ENCODE measurements at regions not wholly inside any gene's neighbourhood (a gene's known extent, or its start where the extent isn't known, plus 50 kb on each side); places are given as distances from the start of the nearest gene placed in this dataset.
"Not testable (repeated sequence)": the region's sequence is repeated elsewhere in the genome, so short reads cannot be mapped to it uniquely, and the experiment has no call there.

DNA sequence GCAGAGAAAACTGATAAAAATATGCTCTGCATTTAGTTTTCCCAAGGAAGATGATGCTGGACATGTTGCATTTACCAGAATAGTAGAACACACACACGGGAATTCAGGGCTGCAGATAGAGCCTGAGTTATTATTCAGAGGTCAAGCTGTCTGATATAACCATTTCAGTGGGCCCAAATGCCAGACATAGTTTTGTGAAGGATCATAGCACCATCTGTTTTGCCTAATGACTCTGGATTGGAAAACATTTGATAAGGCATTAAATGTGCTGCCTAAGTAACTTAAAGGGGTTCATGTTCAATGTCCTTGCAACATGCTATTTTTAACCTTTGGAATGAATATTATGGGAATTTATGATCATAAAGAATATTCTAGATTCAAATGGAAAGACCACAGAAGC is 666.2 kb downstream of the PRIM2 start:
- in situ Hi-C loops (cut with HindIII; ENCODE audit: extremely low pct_ligation_motif_present, low pct_unique_long_range_greater_than_20kb); H3K79me2 ChIP-seq (ENCODE audit: insufficient read depth, low read length); H3K36me3 ChIP-seq (replicated peaks in 1 of 2; ENCODE audit: control insufficient read depth in 1 of 2, insufficient read depth in 2 of 2, low read length in 2 of 2); H3K4me2 ChIP-seq (ENCODE audit: low read depth, low read length); H3K27me3 ChIP-seq (ENCODE audit: control insufficient read depth in 1 of 2, insufficient read depth in 2 of 2, low read length in 2 of 2); H2AFZ ChIP-seq (ENCODE audit: low read length); H3K9me3 ChIP-seq (ENCODE audit: low read length); POLR2A ChIA-PET; H3K4me1 ChIP-seq (ENCODE audit: insufficient read depth, low read length); CTCF ChIA-PET (ENCODE audit: low intra/inter-chr PET ratio, low total read pairs); ATAC-seq; DNase-seq (ENCODE audit: low spot score); FAIRE-seq; BruUV-seq (replicated peaks); H3K4me3 ChIP-seq (replicated peaks in 1 of 3; ENCODE audit: insufficient read depth in 1 of 3, low read depth in 2 of 3, low read length in 3 of 3); H3K9ac ChIP-seq (ENCODE audit: insufficient read depth, low read depth, low read length); H4K20me1 ChIP-seq (ENCODE audit: insufficient read depth, low read length); intact Hi-C loops (cut with micrococcal nuclease; ENCODE audit: unreplicated experiment); H3K27ac ChIP-seq (ENCODE audit: extremely low read length, insufficient read depth, low read length): not testable (repeated sequence)
- WGBS (ENCODE audit: low lambda C conversion rate) = 0% methylated on average over 1 of the region's 1 CpG

- H3K79me2 ChIP-seq (ENCODE audit: insufficient read depth, low read length); ATAC-seq; H3K4me2 ChIP-seq (ENCODE audit: low read depth, low read length); H3K36me3 ChIP-seq (replicated peaks in 1 of 2; ENCODE audit: control insufficient read depth in 1 of 2, insufficient read depth in 2 of 2, low read length in 2 of 2); H3K27ac ChIP-seq (ENCODE audit: extremely low read length, insufficient read depth, low read length); DNase-seq (ENCODE audit: low spot score); H3K4me3 ChIP-seq (replicated peaks in 1 of 3; ENCODE audit: insufficient read depth in 1 of 3, low read depth in 2 of 3, low read length in 3 of 3); H4K20me1 ChIP-seq (ENCODE audit: insufficient read depth, low read length); H3K27me3 ChIP-seq (ENCODE audit: control insufficient read depth in 1 of 2, insufficient read depth in 2 of 2, low read length in 2 of 2); H2AFZ ChIP-seq (ENCODE audit: low read length); FAIRE-seq; CTCF ChIA-PET (ENCODE audit: low intra/inter-chr PET ratio, low total read pairs); POLR2A ChIA-PET; H3K9me3 ChIP-seq (ENCODE audit: low read length); H3K4me1 ChIP-seq (ENCODE audit: insufficient read depth, low read length); H3K9ac ChIP-seq (ENCODE audit: insufficient read depth, low read depth, low read length); BruUV-seq (replicated peaks); in situ Hi-C loops (cut with HindIII; ENCODE audit: extremely low pct_ligation_motif_present, low pct_unique_long_range_greater_than_20kb); intact Hi-C loops (cut with micrococcal nuclease; ENCODE audit: unreplicated experiment): not testable (repeated sequence)
- WGBS (ENCODE audit: low lambda C conversion rate) = 2% methylated on average over 3 of the region's 3 CpGs
Measured at GRCh38 chr6:57984575-57984974, 667.1 kb downstream of the PRIM2 start.

DNA sequence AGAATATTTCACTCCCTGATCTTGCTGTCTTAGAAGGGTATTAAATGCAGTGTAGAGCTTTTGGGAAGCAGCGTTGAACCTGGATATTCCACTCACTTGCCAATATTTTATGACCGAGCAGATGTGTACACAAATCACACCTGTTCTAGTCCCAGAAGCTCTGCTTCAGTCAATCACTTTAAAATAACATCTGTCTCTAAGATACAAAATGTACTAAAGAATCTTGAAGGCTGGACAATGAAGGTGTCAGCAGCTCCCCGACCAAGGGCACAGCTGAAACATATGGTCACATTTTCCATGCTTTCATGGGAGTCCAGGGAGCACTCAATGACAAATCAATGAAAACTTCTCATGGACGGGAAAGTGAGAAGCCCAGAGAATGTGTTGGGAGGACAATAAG is 668.3 kb downstream of the PRIM2 start:
- H3K9me3 ChIP-seq (ENCODE audit: low read length); H3K79me2 ChIP-seq (ENCODE audit: insufficient read depth, low read length); H3K36me3 ChIP-seq (replicated peaks in 1 of 2; ENCODE audit: control insufficient read depth in 1 of 2, insufficient read depth in 2 of 2, low read length in 2 of 2); H3K27me3 ChIP-seq (ENCODE audit: control insufficient read depth in 1 of 2, insufficient read depth in 2 of 2, low read length in 2 of 2); H3K4me3 ChIP-seq (replicated peaks in 1 of 3; ENCODE audit: insufficient read depth in 1 of 3, low read depth in 2 of 3, low read length in 3 of 3); H4K20me1 ChIP-seq (ENCODE audit: insufficient read depth, low read length); in situ Hi-C loops (cut with HindIII; ENCODE audit: extremely low pct_ligation_motif_present, low pct_unique_long_range_greater_than_20kb); H3K9ac ChIP-seq (ENCODE audit: insufficient read depth, low read depth, low read length); H3K4me2 ChIP-seq (ENCODE audit: low read depth, low read length); BruUV-seq (replicated peaks); FAIRE-seq; H2AFZ ChIP-seq (ENCODE audit: low read length); CTCF ChIA-PET (ENCODE audit: low intra/inter-chr PET ratio, low total read pairs); H3K4me1 ChIP-seq (ENCODE audit: insufficient read depth, low read length); POLR2A ChIA-PET; intact Hi-C loops (cut with micrococcal nuclease; ENCODE audit: unreplicated experiment); DNase-seq (ENCODE audit: low spot score); H3K27ac ChIP-seq (ENCODE audit: extremely low read length, insufficient read depth, low read length); ATAC-seq: not testable (repeated sequence)
- 20% methylated on average over 4 of the region's 4 CpGs for WGBS (ENCODE audit: low lambda C conversion rate)

DNA sequence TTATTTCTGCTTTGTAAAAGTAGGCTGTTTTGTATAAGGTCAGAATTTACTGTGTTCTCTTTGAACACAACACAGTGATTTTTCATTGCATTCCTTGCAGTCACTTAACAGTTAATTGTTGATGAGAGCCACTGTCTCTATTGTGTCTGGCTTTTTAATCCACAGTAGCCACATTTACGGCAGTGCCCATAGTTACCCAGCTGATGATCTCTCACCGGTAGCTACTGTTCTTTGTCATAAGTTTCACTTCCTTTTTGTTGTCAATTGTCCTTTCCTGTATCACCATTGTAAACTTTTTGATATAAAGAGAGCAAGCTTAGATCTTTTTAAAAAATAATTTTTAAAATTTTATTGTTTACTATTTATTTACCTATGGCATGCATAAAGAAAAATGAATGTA is 669.2 kb downstream of the PRIM2 start:
- H2AFZ ChIP-seq (ENCODE audit: low read length); H3K9me3 ChIP-seq (ENCODE audit: low read length); H3K9ac ChIP-seq (ENCODE audit: insufficient read depth, low read depth, low read length); FAIRE-seq; in situ Hi-C loops (cut with HindIII; ENCODE audit: extremely low pct_ligation_motif_present, low pct_unique_long_range_greater_than_20kb); H3K27me3 ChIP-seq (ENCODE audit: control insufficient read depth in 1 of 2, insufficient read depth in 2 of 2, low read length in 2 of 2); POLR2A ChIA-PET; CTCF ChIA-PET (ENCODE audit: low intra/inter-chr PET ratio, low total read pairs); BruUV-seq (replicated peaks); H3K4me2 ChIP-seq (ENCODE audit: low read depth, low read length); intact Hi-C loops (cut with micrococcal nuclease; ENCODE audit: unreplicated experiment); DNase-seq (ENCODE audit: low spot score); H3K4me1 ChIP-seq (ENCODE audit: insufficient read depth, low read length); H3K79me2 ChIP-seq (ENCODE audit: insufficient read depth, low read length); H3K27ac ChIP-seq (ENCODE audit: extremely low read length, insufficient read depth, low read length); H3K36me3 ChIP-seq (replicated peaks in 1 of 2; ENCODE audit: control insufficient read depth in 1 of 2, insufficient read depth in 2 of 2, low read length in 2 of 2); H4K20me1 ChIP-seq (ENCODE audit: insufficient read depth, low read length); ATAC-seq; H3K4me3 ChIP-seq (replicated peaks in 1 of 3; ENCODE audit: insufficient read depth in 1 of 3, low read depth in 2 of 3, low read length in 3 of 3): not testable (repeated sequence)
- WGBS (ENCODE audit: low lambda C conversion rate) = 2% methylated on average over 2 of the region's 2 CpGs

Measured in HepG2 (cell line).